ENCODE measurements at regions not wholly inside any gene's neighbourhood (a gene's known extent, or its start where the extent isn't known, plus 50 kb on each side); places are given as distances from the start of the nearest gene placed in this dataset.

- TF ChIP-seq EZH2 (IDR thresholded peaks at IDR 0.05; ENCODE audit: borderline replicate concordance, low read depth, low read length, severe bottlenecking) (no peak), CTCF (IDR thresholded peaks at IDR 0.05; ENCODE audit: borderline replicate concordance, extremely low read depth, low read length, poor library complexity, severe bottlenecking) (no peak)
- Histone ChIP-seq H3K9ac (ENCODE audit: low read depth, low read length) (no peak overlapping the region), H3K36me3 (ENCODE audit: insufficient read depth, low read length) (no peaks in the 10 kb centered on the region), H3K27me3 (ENCODE audit: insufficient read depth, low read length, poor library complexity) (no peaks in the 10 kb centered on the region), H3K4me2 (ENCODE audit: insufficient read depth, low read length) (no peak overlapping the region), H3K9me3 (ENCODE audit: insufficient read depth, low read length, severe bottlenecking) (no peaks in the 10 kb centered on the region), H3K4me1 (ENCODE audit: insufficient read depth, low read length) (no peaks in the 10 kb centered on the region), H3K79me2 (ENCODE audit: insufficient read depth, low read length) (no peaks in the 10 kb centered on the region), H3K4me3 (ENCODE audit: low read depth in 1 of 2, low read length in 2 of 2) (no peak overlapping the region), H3K27ac (ENCODE audit: low read length) (no peak overlapping the region), H2AFZ (ENCODE audit: low read depth, low read length) (no peak overlapping the region), H4K20me1 (ENCODE audit: insufficient read depth, low read length) (no peaks in the 10 kb centered on the region)
- ATAC-seq (ENCODE audit: insufficient read depth, low read depth), result no peak
- DNase-seq, result no peak
Observed at GRCh38 chr3:107025961-107026360, 351.3 kb upstream of the CCDC54 start.

GRCh38 chr3:107028086-107028485 lies 349.2 kb upstream of the CCDC54 start:
- Histone ChIP-seq H2AFZ (ENCODE audit: low read depth, low read length) (no peak overlapping the region), H3K27ac (ENCODE audit: low read length) (no peak overlapping the region), H3K9me3 (ENCODE audit: insufficient read depth, low read length, severe bottlenecking) (no peaks in the 10 kb centered on the region), H3K27me3 (ENCODE audit: insufficient read depth, low read length, poor library complexity) (no peaks in the 10 kb centered on the region), H3K9ac (ENCODE audit: low read depth, low read length) (no peak overlapping the region), H3K4me3 (ENCODE audit: low read depth in 1 of 2, low read length in 2 of 2) (no peak overlapping the region), H3K79me2 (ENCODE audit: insufficient read depth, low read length) (no peaks in the 10 kb centered on the region), H3K36me3 (ENCODE audit: insufficient read depth, low read length) (no peaks in the 10 kb centered on the region), H3K4me2 (ENCODE audit: insufficient read depth, low read length) (no peak overlapping the region), H4K20me1 (ENCODE audit: insufficient read depth, low read length) (no peaks in the 10 kb centered on the region), H3K4me1 (ENCODE audit: insufficient read depth, low read length) (no peaks in the 10 kb centered on the region)
- no peak for TF ChIP-seq CTCF (IDR thresholded peaks at IDR 0.05; ENCODE audit: borderline replicate concordance, extremely low read depth, low read length, poor library complexity, severe bottlenecking)
- TF ChIP-seq EZH2 (IDR thresholded peaks at IDR 0.05; ENCODE audit: borderline replicate concordance, low read depth, low read length, severe bottlenecking), result no peak
- no peak for ATAC-seq (ENCODE audit: insufficient read depth, low read depth)
- no peak for DNase-seq

GRCh38 chr3:107028626-107029025 lies 348.6 kb upstream of the CCDC54 start:
- Histone ChIP-seq H3K9me3 (ENCODE audit: insufficient read depth, low read length, severe bottlenecking) (no peaks in the 10 kb centered on the region), H4K20me1 (ENCODE audit: insufficient read depth, low read length) (no peaks in the 10 kb centered on the region), H3K36me3 (ENCODE audit: insufficient read depth, low read length) (no peaks in the 10 kb centered on the region), H3K27me3 (ENCODE audit: insufficient read depth, low read length, poor library complexity) (no peaks in the 10 kb centered on the region), H3K4me3 (ENCODE audit: low read depth in 1 of 2, low read length in 2 of 2) (no peak overlapping the region), H3K79me2 (ENCODE audit: insufficient read depth, low read length) (no peaks in the 10 kb centered on the region), H3K4me2 (ENCODE audit: insufficient read depth, low read length) (no peak overlapping the region), H3K4me1 (ENCODE audit: insufficient read depth, low read length) (no peaks in the 10 kb centered on the region), H3K9ac (ENCODE audit: low read depth, low read length) (no peak overlapping the region), H2AFZ (ENCODE audit: low read depth, low read length) (no peak overlapping the region), H3K27ac (ENCODE audit: low read length) (no peak overlapping the region)
- ATAC-seq (ENCODE audit: insufficient read depth, low read depth) (no peak), DNase-seq (no peak)
- TF ChIP-seq CTCF (IDR thresholded peaks at IDR 0.05; ENCODE audit: borderline replicate concordance, extremely low read depth, low read length, poor library complexity, severe bottlenecking), result no peak
- no peak for TF ChIP-seq EZH2 (IDR thresholded peaks at IDR 0.05; ENCODE audit: borderline replicate concordance, low read depth, low read length, severe bottlenecking)

- H3K4me3 ChIP-seq (ENCODE audit: low read depth in 1 of 2, low read length in 2 of 2), result no peak overlapping the region
- no peak for DNase-seq
Observed at GRCh38 chr3:107032111-107032510, 345.1 kb upstream of the CCDC54 start.

More at GRCh38 chr3:107032111-107032510, 345.1 kb upstream of the CCDC54 start:
- H3K36me3 ChIP-seq (ENCODE audit: insufficient read depth, low read length), result no peaks in the 10 kb centered on the region
- no peaks in the 10 kb centered on the region for H3K79me2 ChIP-seq (ENCODE audit: insufficient read depth, low read length)
- H3K4me1 ChIP-seq (ENCODE audit: insufficient read depth, low read length), result no peaks in the 10 kb centered on the region
- no peak overlapping the region for H3K27ac ChIP-seq (ENCODE audit: low read length)
- H3K4me2 ChIP-seq (ENCODE audit: insufficient read depth, low read length), result no peak overlapping the region
- H3K9me3 ChIP-seq (ENCODE audit: insufficient read depth, low read length, severe bottlenecking), result peaks cover 4% of the 10 kb centered on the region
- no peak overlapping the region for H2AFZ ChIP-seq (ENCODE audit: low read depth, low read length)
- TF ChIP-seq CTCF (IDR thresholded peaks at IDR 0.05; ENCODE audit: borderline replicate concordance, extremely low read depth, low read length, poor library complexity, severe bottlenecking) (no peak), EZH2 (IDR thresholded peaks at IDR 0.05; ENCODE audit: borderline replicate concordance, low read depth, low read length, severe bottlenecking) (no peak)
- no peaks in the 10 kb centered on the region for H4K20me1 ChIP-seq (ENCODE audit: insufficient read depth, low read length)
- H3K27me3 ChIP-seq (ENCODE audit: insufficient read depth, low read length, poor library complexity), result no peaks in the 10 kb centered on the region
- no peak for ATAC-seq (ENCODE audit: insufficient read depth, low read depth)
- no peak overlapping the region for H3K9ac ChIP-seq (ENCODE audit: low read depth, low read length)
